HepG2 (cell line): ENCODE measurements at regions not wholly inside any gene's neighbourhood (a gene's known extent, or its start where the extent isn't known, plus 50 kb on each side); places are given as distances from the start of the nearest gene placed in this dataset.

ENCODE experiments used
- ATAC-seq: fragments of 200-7000 bp; cut with Tn5 transposase; 3 replicates; pipeline ENCODE4 v1.9.1; 2020; ENCODE audit warnings: mild to moderate bottlenecking, moderate library complexity
- BruUV-seq: library from RNA; stranded (reverse); fragments of 400-500 nt; replicated peaks from 2 replicates; lab custom pipeline; 2021; lab: Mats Ljungman, UMichigan
- CTCF ChIA-PET: fragments of 300-600 bp; formaldehyde crosslinking; extraction: SDS; loops from one replicate; lab custom pipeline; 2021; ENCODE audit warnings: low total read pairs, inconsistent platforms, low intra/inter-chr PET ratio; lab: Yijun Ruan, JAX
- POLR2A ChIA-PET: fragments of 350-600 bp; sonication (Branson Sonifier 250); formaldehyde crosslinking; loops from one replicate; lab custom pipeline; 2020; ENCODE audit warnings: antibody characterized with exemption, inconsistent platforms; lab: Yijun Ruan, JAX
- DNase-seq: peaks from one replicate; pipeline ENCODE4 v3.0.0-alpha.2; 2015; ENCODE audit warnings: low spot score
- FAIRE-seq: peaks from 3 replicates; lab custom pipeline; 2011; peaks lifted over from hg19 to GRCh38; lab: Jason Lieb, UNC
- H2AFZ ChIP-seq: one replicate; pipeline ENCODE4 v1.6.1; 2011; ENCODE audit warnings: low read length, inconsistent platforms
- H3K27ac ChIP-seq: fragments of 300-600 bp; 3 replicates; pipeline ENCODE4 v1.8.0; 2011; ENCODE audit warnings: mixed run types, mild to moderate bottlenecking, mixed read lengths, low read length, inconsistent platforms; ENCODE audit not compliant: insufficient read depth; ENCODE audit errors: extremely low read length
- H3K27me3 ChIP-seq, 2 experiments: fragments of 200-600 bp in 1 of 2; 2 replicates in 1 of 2; 3 replicates in 1 of 2; pipeline versions ENCODE4 v1.6.0 to v1.8.0; 2011; ENCODE audit warnings: low read length in 2 of 2, mild to moderate bottlenecking in 2 of 2, moderate library complexity in 2 of 2, inconsistent platforms in 1 of 2; ENCODE audit not compliant: insufficient read depth in 2 of 2, control insufficient read depth in 1 of 2
- H3K36me3 ChIP-seq, 2 experiments: fragments of 200-600 bp in 1 of 2; replicated peaks in 1 of 2; 2 replicates in 1 of 2; 3 replicates in 1 of 2; pipeline versions ENCODE4 v1.5.1 to v1.8.0; 2011; ENCODE audit warnings: low read length in 2 of 2, inconsistent platforms in 1 of 2; ENCODE audit not compliant: insufficient read depth in 2 of 2, control insufficient read depth in 1 of 2
- H3K4me1 ChIP-seq: 2 replicates; pipeline ENCODE4 v1.5.1; 2012; ENCODE audit warnings: low read length, inconsistent platforms; ENCODE audit not compliant: insufficient read depth
- H3K4me2 ChIP-seq: 2 replicates; pipeline ENCODE4 v1.6.0; 2011; ENCODE audit warnings: low read depth, low read length, inconsistent platforms
- H3K4me3 ChIP-seq, 3 experiments: fragments of 200-600 bp in 1 of 3; sonication (generic), shearing (Covaris generic) in 1 of 3; replicated peaks in 1 of 3; 2 replicates each; pipeline ENCODE4 v1.5.1; 2011 to 2016; ENCODE audit warnings: low read length in 3 of 3, inconsistent platforms in 2 of 3, low read depth in 2 of 3, mild to moderate bottlenecking in 2 of 3, control low read depth in 1 of 3, mixed read lengths in 1 of 3; ENCODE audit not compliant: insufficient read depth in 1 of 3
- H3K79me2 ChIP-seq: one replicate; pipeline ENCODE4 v1.6.1; 2011; ENCODE audit warnings: low read length, inconsistent platforms; ENCODE audit not compliant: insufficient read depth
- H3K9ac ChIP-seq: 2 replicates; pipeline ENCODE4 v1.6.0; 2011; ENCODE audit warnings: mild to moderate bottlenecking, low read depth, low read length, inconsistent platforms; ENCODE audit not compliant: insufficient read depth
- H3K9me3 ChIP-seq: 2 replicates; pipeline ENCODE4 v1.5.1; 2012; ENCODE audit warnings: mild to moderate bottlenecking, low read length
- H4K20me1 ChIP-seq: 2 replicates; pipeline ENCODE4 v1.6.0; 2011; ENCODE audit warnings: inconsistent platforms, mild to moderate bottlenecking, low read length, moderate library complexity; ENCODE audit not compliant: insufficient read depth
- EED ChIP-seq: sonication (generic); formaldehyde crosslinking; IDR thresholded peaks from 2 replicates; pipeline ENCODE4 v1.5.0; 2020; ENCODE audit warnings: mild to moderate bottlenecking, missing genetic modification reagents
- HNRNPUL1 ChIP-seq: fragments of 200-400 bp; formaldehyde crosslinking; IDR thresholded peaks from 2 replicates; pipeline ENCODE4 v1.6.1; 2017; ENCODE audit warnings: low read depth, mild to moderate bottlenecking, low read length, moderate library complexity
- MTA3 ChIP-seq: sonication (generic); formaldehyde crosslinking; IDR thresholded peaks from 2 replicates; pipeline ENCODE4 v1.4.0; 2020; ENCODE audit warnings: missing genetic modification reagents
- NCOR1 ChIP-seq: fragments of 200-600 bp; sonication (generic); IDR thresholded peaks from 2 replicates; pipeline ENCODE4 v1.7.0; 2017; ENCODE audit warnings: antibody characterized with exemption, low read length, borderline replicate concordance
- NPAS2 ChIP-seq: sonication (generic); formaldehyde crosslinking; IDR thresholded peaks from 2 replicates; pipeline ENCODE4 v1.8.0; 2022; ENCODE audit warnings: mild to moderate bottlenecking, missing genetic modification reagents, borderline replicate concordance
- NR1H2 ChIP-seq: sonication (generic); formaldehyde crosslinking; IDR thresholded peaks from 2 replicates; pipeline ENCODE4 v1.8.1; 2022; ENCODE audit warnings: low read depth, missing genetic modification reagents, borderline replicate concordance
- RFX5 ChIP-seq: IDR thresholded peaks from 2 replicates; pipeline ENCODE4 v1.6.1; 2011; ENCODE audit warnings: low read depth, low read length, improper control_type of control experiment
- SNAPC2 ChIP-seq: sonication (generic); formaldehyde crosslinking; IDR thresholded peaks from 2 replicates; pipeline ENCODE4 v1.8.1; 2022; ENCODE audit warnings: mild to moderate bottlenecking, missing genetic modification reagents
- STAG1 ChIP-seq: sonication (generic); formaldehyde crosslinking; IDR thresholded peaks from 2 replicates; pipeline ENCODE4 v1.4.0; 2020; ENCODE audit warnings: missing genetic modification reagents
- ZBTB3 ChIP-seq: sonication (generic); formaldehyde crosslinking; IDR thresholded peaks from 2 replicates; pipeline ENCODE4 v1.4.0; 2020; ENCODE audit warnings: low read depth, mild to moderate bottlenecking, moderate library complexity, missing genetic modification reagents, borderline replicate concordance
- ZMYM4 ChIP-seq: sonication (generic); formaldehyde crosslinking; IDR thresholded peaks from 2 replicates; pipeline ENCODE4 v1.8.1; 2023; ENCODE audit warnings: mild to moderate bottlenecking, missing genetic modification reagents
- ZNF614 ChIP-seq: IDR thresholded peaks from 2 replicates; pipeline ENCODE4 v1.6.1; 2018; ENCODE audit warnings: missing biosample characterization, missing genetic modification reagents, inconsistent platforms, borderline replicate concordance
- ZNF7 ChIP-seq: IDR thresholded peaks from 2 replicates; pipeline ENCODE4 v1.6.1; 2016; ENCODE audit warnings: missing biosample characterization, missing genetic modification reagents
- ZNF737 ChIP-seq: sonication (generic); formaldehyde crosslinking; IDR thresholded peaks from 2 replicates; pipeline ENCODE4 v1.5.0; 2020; ENCODE audit warnings: missing genetic modification reagents, mild to moderate bottlenecking, borderline replicate concordance
- ZNF761 ChIP-seq: sonication (generic); formaldehyde crosslinking; conservative IDR thresholded peaks from 2 replicates; pipeline ENCODE4 v1.4.0; 2020; ENCODE audit warnings: mild to moderate bottlenecking, missing genetic modification reagents
- ZNF792 ChIP-seq: IDR thresholded peaks from 2 replicates; pipeline ENCODE4 v1.6.1; 2016
- ZSCAN31 ChIP-seq: sonication (generic); formaldehyde crosslinking; IDR thresholded peaks from 2 replicates; pipeline ENCODE4 v1.5.0; 2020; ENCODE audit warnings: low read depth, mild to moderate bottlenecking, missing genetic modification reagents
- WGBS: methylation state at CpG from one replicate; pipeline ENCODE4 v1.1.6; 2017; ENCODE audit warnings: low lambda C conversion rate; 5-methylcytosine and 5-hydroxymethylcytosine counted together
- in situ Hi-C: cut with HindIII; loops from 2 replicates; pipeline ENCODE4 v1.10.0; 2017; ENCODE audit warnings: low pct_unique_long_range_greater_than_20kb; ENCODE audit not compliant: extremely low pct_ligation_motif_present
- intact Hi-C: fragments of 100-400 bp; cut with micrococcal nuclease; formaldehyde crosslinking; loops from one replicate; pipeline ENCODE4 v1.10.0; 2022; ENCODE audit not compliant: unreplicated experiment
- TF ChIP-seq, protein P1 (sequence below): sonication (generic); formaldehyde crosslinking; IDR thresholded peaks from 2 replicates; pipeline ENCODE4 v1.5.0; 2020; ENCODE audit warnings: mild to moderate bottlenecking, missing genetic modification reagents, moderate library complexity
- TF ChIP-seq, protein P2 (sequence below): sonication (generic); formaldehyde crosslinking; IDR thresholded peaks from 2 replicates; pipeline ENCODE4 v1.4.0; 2020; ENCODE audit warnings: missing genetic modification reagents; ENCODE audit errors: not compliant biosample characterization
- TF ChIP-seq, protein P3 (sequence below): sonication (generic); formaldehyde crosslinking; IDR thresholded peaks from 2 replicates; pipeline ENCODE4 v1.4.0; 2020; ENCODE audit warnings: mild to moderate bottlenecking, missing genetic modification reagents
- TF ChIP-seq, protein P4 (sequence below): sonication (generic); formaldehyde crosslinking; IDR thresholded peaks from 2 replicates; pipeline ENCODE4 v1.5.0; 2020; ENCODE audit warnings: mild to moderate bottlenecking, missing genetic modification reagents

DNA sequence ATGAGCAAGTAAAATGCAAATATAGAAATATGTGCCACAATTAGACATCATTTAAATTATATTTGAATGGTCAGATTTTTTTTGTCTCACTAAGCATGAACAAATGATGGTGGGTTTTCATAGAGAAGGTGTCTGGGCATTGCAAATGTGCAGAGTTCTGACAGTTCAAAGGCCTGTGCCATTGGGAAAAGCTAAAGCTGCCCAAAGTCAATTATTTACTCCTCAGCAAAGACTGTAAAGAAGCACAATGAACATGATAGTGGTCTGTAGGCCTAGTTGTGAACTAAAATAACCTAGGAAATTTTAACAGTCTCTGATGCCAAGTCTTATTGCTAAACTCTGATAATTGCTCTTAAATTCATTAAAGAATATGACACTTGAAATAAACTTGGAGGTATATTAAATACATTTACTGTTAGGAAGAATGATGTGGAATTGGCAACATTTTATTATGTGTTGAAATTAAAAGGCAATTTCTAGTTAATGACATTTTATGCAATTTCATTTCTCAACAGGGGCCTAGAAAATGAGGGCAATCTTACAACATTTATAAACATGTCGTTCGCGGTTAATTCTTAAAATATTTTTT lies 874.3 kb upstream of the ADAMTS5 start (continued):
- TF ChIP-seq, protein P1, sequence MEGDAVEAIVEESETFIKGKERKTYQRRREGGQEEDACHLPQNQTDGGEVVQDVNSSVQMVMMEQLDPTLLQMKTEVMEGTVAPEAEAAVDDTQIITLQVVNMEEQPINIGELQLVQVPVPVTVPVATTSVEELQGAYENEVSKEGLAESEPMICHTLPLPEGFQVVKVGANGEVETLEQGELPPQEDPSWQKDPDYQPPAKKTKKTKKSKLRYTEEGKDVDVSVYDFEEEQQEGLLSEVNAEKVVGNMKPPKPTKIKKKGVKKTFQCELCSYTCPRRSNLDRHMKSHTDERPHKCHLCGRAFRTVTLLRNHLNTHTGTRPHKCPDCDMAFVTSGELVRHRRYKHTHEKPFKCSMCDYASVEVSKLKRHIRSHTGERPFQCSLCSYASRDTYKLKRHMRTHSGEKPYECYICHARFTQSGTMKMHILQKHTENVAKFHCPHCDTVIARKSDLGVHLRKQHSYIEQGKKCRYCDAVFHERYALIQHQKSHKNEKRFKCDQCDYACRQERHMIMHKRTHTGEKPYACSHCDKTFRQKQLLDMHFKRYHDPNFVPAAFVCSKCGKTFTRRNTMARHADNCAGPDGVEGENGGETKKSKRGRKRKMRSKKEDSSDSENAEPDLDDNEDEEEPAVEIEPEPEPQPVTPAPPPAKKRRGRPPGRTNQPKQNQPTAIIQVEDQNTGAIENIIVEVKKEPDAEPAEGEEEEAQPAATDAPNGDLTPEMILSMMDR, result no peak
- TF ChIP-seq ZNF761 (no peak), NR1H2 (CRISPR knock-in tag) (no peak)

DNA sequence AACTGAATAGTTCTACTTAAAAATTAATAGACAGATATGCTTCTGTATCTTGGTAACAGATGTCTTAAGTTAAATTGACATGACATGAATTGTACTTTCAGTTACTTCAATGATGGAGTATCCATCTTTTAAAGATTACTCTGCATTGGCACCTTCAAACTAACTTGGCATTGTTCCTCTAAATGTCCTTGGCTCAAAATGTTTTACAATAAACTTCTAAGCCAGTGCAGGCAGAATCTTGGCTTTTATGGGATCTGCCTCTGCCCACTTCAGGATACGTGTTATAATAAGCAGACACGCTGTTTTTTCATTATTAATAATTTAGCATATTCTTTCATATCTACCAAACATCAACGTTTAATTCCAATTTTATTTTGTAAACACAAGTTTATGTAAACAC lies 873.4 kb upstream of the ADAMTS5 start:
- BruUV-seq, result no TSS peak
- in situ Hi-C loops, result no loop called here
- DNase-seq (no peak), FAIRE-seq (no peak), ATAC-seq (no peak)
- Histone ChIP-seq H3K4me3 (no peak overlapping the region), H3K9ac (no peak overlapping the region), H3K4me2 (no peak overlapping the region), H3K9me3 (peaks cover 66% of the 10 kb centered on the region), H4K20me1 (no peaks in the 10 kb centered on the region), H3K27me3 (no peaks in the 10 kb centered on the region), H3K79me2 (no peaks in the 10 kb centered on the region), H2AFZ (no peak overlapping the region), H3K27ac (no peak overlapping the region), H3K36me3 (no peaks in the 10 kb centered on the region), H3K4me1 (no peaks in the 10 kb centered on the region)
- POLR2A ChIA-PET, result no interaction called here
- 37% methylated on average over 3 of the region's 3 CpGs for WGBS
- intact Hi-C loops, result no loop called here
- CTCF ChIA-PET, result no interaction called here
- TF ChIP-seq NPAS2 (CRISPR knock-in tag), result no peak
- TF ChIP-seq HNRNPUL1, result no peak
- no peak for TF ChIP-seq NCOR1
- no peak for TF ChIP-seq SNAPC2 (CRISPR knock-in tag)
- no peak for TF ChIP-seq ZNF7 (CRISPR knock-in tag)
- TF ChIP-seq, protein P2, sequence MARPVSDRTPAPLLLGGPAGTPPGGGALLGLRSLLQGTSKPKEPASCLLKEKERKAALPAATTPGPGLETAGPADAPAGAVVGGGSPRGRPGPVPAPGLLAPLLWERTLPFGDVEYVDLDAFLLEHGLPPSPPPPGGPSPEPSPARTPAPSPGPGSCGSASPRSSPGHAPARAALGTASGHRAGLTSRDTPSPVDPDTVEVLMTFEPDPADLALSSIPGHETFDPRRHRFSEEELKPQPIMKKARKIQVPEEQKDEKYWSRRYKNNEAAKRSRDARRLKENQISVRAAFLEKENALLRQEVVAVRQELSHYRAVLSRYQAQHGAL (CRISPR knock-in tag), result no peak
- TF ChIP-seq ZNF614, result no peak
- no peak for TF ChIP-seq ZBTB3 (CRISPR knock-in tag)
- TF ChIP-seq, protein P3, sequence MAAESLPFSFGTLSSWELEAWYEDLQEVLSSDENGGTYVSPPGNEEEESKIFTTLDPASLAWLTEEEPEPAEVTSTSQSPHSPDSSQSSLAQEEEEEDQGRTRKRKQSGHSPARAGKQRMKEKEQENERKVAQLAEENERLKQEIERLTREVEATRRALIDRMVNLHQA (CRISPR knock-in tag), result no peak
- TF ChIP-seq RFX5, result no peak
- no peak for TF ChIP-seq MTA3 (CRISPR knock-in tag)
- TF ChIP-seq ZNF737 (CRISPR knock-in tag), result no peak
- no peak for TF ChIP-seq ZSCAN31
- no peak for TF ChIP-seq STAG1
- no peak for TF ChIP-seq ZNF792 (CRISPR knock-in tag)
- no peak for TF ChIP-seq ZMYM4
- no peak for TF ChIP-seq EED (CRISPR knock-in tag)
- TF ChIP-seq, protein P4, sequence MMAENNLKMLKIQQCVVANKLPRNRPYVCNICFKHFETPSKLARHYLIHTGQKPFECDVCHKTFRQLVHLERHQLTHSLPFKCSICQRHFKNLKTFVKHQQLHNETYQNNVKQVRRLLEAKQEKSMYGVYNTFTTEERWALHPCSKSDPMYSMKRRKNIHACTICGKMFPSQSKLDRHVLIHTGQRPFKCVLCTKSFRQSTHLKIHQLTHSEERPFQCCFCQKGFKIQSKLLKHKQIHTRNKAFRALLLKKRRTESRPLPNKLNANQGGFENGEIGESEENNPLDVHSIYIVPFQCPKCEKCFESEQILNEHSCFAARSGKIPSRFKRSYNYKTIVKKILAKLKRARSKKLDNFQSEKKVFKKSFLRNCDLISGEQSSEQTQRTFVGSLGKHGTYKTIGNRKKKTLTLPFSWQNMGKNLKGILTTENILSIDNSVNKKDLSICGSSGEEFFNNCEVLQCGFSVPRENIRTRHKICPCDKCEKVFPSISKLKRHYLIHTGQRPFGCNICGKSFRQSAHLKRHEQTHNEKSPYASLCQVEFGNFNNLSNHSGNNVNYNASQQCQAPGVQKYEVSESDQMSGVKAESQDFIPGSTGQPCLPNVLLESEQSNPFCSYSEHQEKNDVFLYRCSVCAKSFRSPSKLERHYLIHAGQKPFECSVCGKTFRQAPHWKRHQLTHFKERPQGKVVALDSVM (CRISPR knock-in tag), result no peak
